Astrocyte (in vitro differentiated cells and primary cell): ENCODE measurements at regions not wholly inside any gene's neighbourhood (a gene's known extent, or its start where the extent isn't known, plus 50 kb on each side); places are given as distances from the start of the nearest gene placed in this dataset.
A peak's percentile ranks its signal among the peaks of the same experiment; 100 is the strongest.

ENCODE experiments used
- DNase-seq: peaks from one replicate; pipeline ENCODE4 v3.0.0-alpha.2; 2010; ENCODE audit warnings: low read depth
- FAIRE-seq: peaks from 2 replicates; lab custom pipeline; 2011; peaks lifted over from hg19 to GRCh38; lab: Jason Lieb, UNC
- H2AFZ ChIP-seq: 2 replicates; pipeline ENCODE4 v1.6.0; 2012; ENCODE audit warnings: low read depth, low read length, inconsistent platforms
- H3K27ac ChIP-seq: 2 replicates; pipeline ENCODE4 v1.5.1; 2011; ENCODE audit warnings: low read depth, low read length, inconsistent platforms
- H3K27me3 ChIP-seq: 2 replicates; pipeline ENCODE4 v1.6.0; 2011; ENCODE audit warnings: low read length, inconsistent platforms; ENCODE audit not compliant: insufficient read depth
- H3K36me3 ChIP-seq: 2 replicates; pipeline ENCODE4 v1.5.1; 2011; ENCODE audit warnings: low read length, inconsistent platforms; ENCODE audit not compliant: insufficient read depth
- H3K4me1 ChIP-seq: 2 replicates; pipeline ENCODE4 v1.5.1; 2011; ENCODE audit warnings: low read length, inconsistent platforms; ENCODE audit not compliant: insufficient read depth
- H3K4me2 ChIP-seq: 2 replicates; pipeline ENCODE4 v1.6.0; 2012; ENCODE audit warnings: low read length, inconsistent platforms
- H3K4me3 ChIP-seq: 2 replicates; pipeline ENCODE4 v1.5.1; 2011; ENCODE audit warnings: low read depth, mild to moderate bottlenecking, low read length, inconsistent platforms; ENCODE audit not compliant: insufficient read depth
- H3K79me2 ChIP-seq: 2 replicates; pipeline ENCODE4 v1.6.0; 2012; ENCODE audit warnings: mild to moderate bottlenecking, low read length, inconsistent platforms; ENCODE audit not compliant: insufficient read depth
- H3K9ac ChIP-seq: 2 replicates; pipeline ENCODE4 v1.6.0; 2012; ENCODE audit warnings: mild to moderate bottlenecking, low read length, inconsistent platforms
- H3K9me3 ChIP-seq: 2 replicates; pipeline ENCODE4 v1.5.1; 2012; ENCODE audit warnings: low read depth, mild to moderate bottlenecking, low read length, inconsistent platforms; ENCODE audit not compliant: insufficient read depth
- H4K20me1 ChIP-seq: 2 replicates; pipeline ENCODE4 v1.6.0; 2012; ENCODE audit warnings: low read length, inconsistent platforms; ENCODE audit not compliant: insufficient read depth
- H3K27ac Mint-ChIP-seq: one replicate; pipeline ENCODE4 v1.8.0; 2021; ENCODE audit warnings: mild to moderate bottlenecking, mixed read lengths; ENCODE audit not compliant: unreplicated experiment
- H3K27me3 Mint-ChIP-seq: one replicate; pipeline ENCODE4 v1.8.0; 2021; ENCODE audit warnings: low read depth, mixed read lengths; ENCODE audit not compliant: unreplicated experiment
- H3K36me3 Mint-ChIP-seq: one replicate; pipeline ENCODE4 v1.8.0; 2021; ENCODE audit warnings: low read depth, mixed read lengths; ENCODE audit not compliant: unreplicated experiment
- H3K4me1 Mint-ChIP-seq: one replicate; pipeline ENCODE4 v1.8.0; 2021; ENCODE audit warnings: low read depth, mixed read lengths; ENCODE audit not compliant: unreplicated experiment
- H3K4me3 Mint-ChIP-seq: one replicate; pipeline ENCODE4 v1.8.0; 2021; ENCODE audit warnings: mild to moderate bottlenecking, moderate library complexity, mixed read lengths; ENCODE audit not compliant: unreplicated experiment
- H3K9me3 Mint-ChIP-seq: one replicate; pipeline ENCODE4 v1.8.0; 2021; ENCODE audit warnings: mild to moderate bottlenecking, mixed read lengths; ENCODE audit not compliant: unreplicated experiment
- EZH2 ChIP-seq: IDR thresholded peaks from 2 replicates; pipeline ENCODE4 v1.6.1; 2012; ENCODE audit warnings: mild to moderate bottlenecking, low read length, inconsistent platforms; ENCODE audit not compliant: insufficient read depth
- TF ChIP-seq, protein P1 (sequence below): IDR thresholded peaks from 2 replicates; pipeline ENCODE4 v1.5.1; 2011; ENCODE audit warnings: low read depth, mild to moderate bottlenecking, inconsistent platforms, low read length, moderate library complexity; ENCODE audit not compliant: insufficient read depth

DNA sequence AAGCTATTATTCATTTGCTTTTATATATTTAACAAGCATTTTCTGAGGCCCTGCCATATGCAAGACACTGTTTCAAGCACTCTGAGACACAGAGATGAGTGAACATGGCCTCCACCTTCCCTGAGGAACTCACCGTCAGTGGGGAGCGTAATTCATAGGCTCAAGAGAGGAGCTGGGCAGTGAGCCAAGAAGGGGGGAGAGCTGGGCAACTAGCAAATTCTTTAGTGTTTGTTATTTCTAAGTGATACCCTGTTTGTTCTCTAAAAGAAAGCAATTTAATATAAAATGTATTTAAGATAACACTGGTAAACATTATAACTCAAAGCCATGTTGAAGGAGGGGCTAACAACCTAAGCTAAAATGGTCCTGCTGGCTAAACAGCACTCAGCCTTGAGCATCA lies 119.2 kb upstream of the NGF start:
- H3K79me2 ChIP-seq = no peaks in the 10 kb centered on the region
- H2AFZ ChIP-seq = no peak overlapping the region
- FAIRE-seq = no peak

DNA sequence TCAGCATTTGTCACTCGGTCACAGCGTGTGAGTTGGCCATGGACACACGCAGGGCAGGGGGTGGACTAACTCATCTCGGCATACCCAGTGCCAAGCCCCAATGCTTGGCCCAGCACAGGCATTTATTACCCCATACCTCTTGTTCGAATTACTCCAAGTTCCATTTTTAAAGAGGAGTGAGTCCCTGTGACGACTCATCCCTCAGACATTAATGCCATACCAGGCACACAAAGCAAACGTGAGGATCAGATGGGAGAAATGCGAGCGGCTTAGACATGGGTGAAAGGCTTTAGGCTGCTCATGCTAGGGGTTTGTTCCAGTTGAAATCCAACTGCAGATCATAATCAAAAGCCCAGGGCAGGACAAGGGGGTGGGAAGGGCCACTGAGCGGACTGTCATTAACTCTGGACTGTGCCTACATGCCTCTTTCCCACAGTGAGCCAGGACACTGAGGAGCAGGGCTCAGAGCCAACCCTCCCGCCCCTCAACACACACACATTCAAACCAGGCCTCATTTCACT lies 118.5 kb upstream of the NGF start:
- peak; percentile 31 for DNase-seq
- TF ChIP-seq EZH2 = no peak
- TF ChIP-seq, protein P1, sequence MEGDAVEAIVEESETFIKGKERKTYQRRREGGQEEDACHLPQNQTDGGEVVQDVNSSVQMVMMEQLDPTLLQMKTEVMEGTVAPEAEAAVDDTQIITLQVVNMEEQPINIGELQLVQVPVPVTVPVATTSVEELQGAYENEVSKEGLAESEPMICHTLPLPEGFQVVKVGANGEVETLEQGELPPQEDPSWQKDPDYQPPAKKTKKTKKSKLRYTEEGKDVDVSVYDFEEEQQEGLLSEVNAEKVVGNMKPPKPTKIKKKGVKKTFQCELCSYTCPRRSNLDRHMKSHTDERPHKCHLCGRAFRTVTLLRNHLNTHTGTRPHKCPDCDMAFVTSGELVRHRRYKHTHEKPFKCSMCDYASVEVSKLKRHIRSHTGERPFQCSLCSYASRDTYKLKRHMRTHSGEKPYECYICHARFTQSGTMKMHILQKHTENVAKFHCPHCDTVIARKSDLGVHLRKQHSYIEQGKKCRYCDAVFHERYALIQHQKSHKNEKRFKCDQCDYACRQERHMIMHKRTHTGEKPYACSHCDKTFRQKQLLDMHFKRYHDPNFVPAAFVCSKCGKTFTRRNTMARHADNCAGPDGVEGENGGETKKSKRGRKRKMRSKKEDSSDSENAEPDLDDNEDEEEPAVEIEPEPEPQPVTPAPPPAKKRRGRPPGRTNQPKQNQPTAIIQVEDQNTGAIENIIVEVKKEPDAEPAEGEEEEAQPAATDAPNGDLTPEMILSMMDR = no peak
- H3K27ac Mint-ChIP-seq = peak overlapping the region; percentile 70
- Histone ChIP-seq H3K27me3 (no peaks in the 10 kb centered on the region), H3K27ac (no peak overlapping the region), H3K79me2 (no peaks in the 10 kb centered on the region), H2AFZ (no peak overlapping the region), H3K4me3 (no peak overlapping the region), H3K36me3 (no peaks in the 10 kb centered on the region), H3K9ac (no peak overlapping the region), H3K4me2 (no peak overlapping the region), H4K20me1 (no peaks in the 10 kb centered on the region), H3K4me1 (peaks cover 6% of the 10 kb centered on the region), H3K9me3 (no peaks in the 10 kb centered on the region)
- H3K4me3 Mint-ChIP-seq = no peak overlapping the region
- H3K36me3 Mint-ChIP-seq = no peaks in the 10 kb centered on the region
- no peaks in the 10 kb centered on the region for H3K9me3 Mint-ChIP-seq
- no peak for FAIRE-seq
- H3K27me3 Mint-ChIP-seq = peaks cover 6% of the 10 kb centered on the region
- H3K4me1 Mint-ChIP-seq = peaks cover 25% of the 10 kb centered on the region

More for the DNA sequence above, 119.2 kb upstream of the NGF start:
- TF ChIP-seq EZH2 = no peak
- TF ChIP-seq, protein P1 = no peak
- no peaks in the 10 kb centered on the region for H4K20me1 ChIP-seq
- peaks cover 6% of the 10 kb centered on the region for H3K4me1 ChIP-seq
- H3K36me3 ChIP-seq = no peaks in the 10 kb centered on the region
- H3K9me3 ChIP-seq = no peaks in the 10 kb centered on the region
- H3K9ac ChIP-seq = no peak overlapping the region
- no peaks in the 10 kb centered on the region for H3K36me3 Mint-ChIP-seq
- H3K27me3 ChIP-seq = no peaks in the 10 kb centered on the region
- peaks cover 6% of the 10 kb centered on the region for H3K27me3 Mint-ChIP-seq
- no peak for DNase-seq
- H3K4me3 Mint-ChIP-seq = no peak overlapping the region
- no peak overlapping the region for H3K27ac ChIP-seq
- no peak overlapping the region for H3K4me3 ChIP-seq
- no peak overlapping the region for H3K27ac Mint-ChIP-seq
- no peak overlapping the region for H3K4me2 ChIP-seq
- H3K9me3 Mint-ChIP-seq = no peaks in the 10 kb centered on the region
- peaks cover 25% of the 10 kb centered on the region for H3K4me1 Mint-ChIP-seq

DNA sequence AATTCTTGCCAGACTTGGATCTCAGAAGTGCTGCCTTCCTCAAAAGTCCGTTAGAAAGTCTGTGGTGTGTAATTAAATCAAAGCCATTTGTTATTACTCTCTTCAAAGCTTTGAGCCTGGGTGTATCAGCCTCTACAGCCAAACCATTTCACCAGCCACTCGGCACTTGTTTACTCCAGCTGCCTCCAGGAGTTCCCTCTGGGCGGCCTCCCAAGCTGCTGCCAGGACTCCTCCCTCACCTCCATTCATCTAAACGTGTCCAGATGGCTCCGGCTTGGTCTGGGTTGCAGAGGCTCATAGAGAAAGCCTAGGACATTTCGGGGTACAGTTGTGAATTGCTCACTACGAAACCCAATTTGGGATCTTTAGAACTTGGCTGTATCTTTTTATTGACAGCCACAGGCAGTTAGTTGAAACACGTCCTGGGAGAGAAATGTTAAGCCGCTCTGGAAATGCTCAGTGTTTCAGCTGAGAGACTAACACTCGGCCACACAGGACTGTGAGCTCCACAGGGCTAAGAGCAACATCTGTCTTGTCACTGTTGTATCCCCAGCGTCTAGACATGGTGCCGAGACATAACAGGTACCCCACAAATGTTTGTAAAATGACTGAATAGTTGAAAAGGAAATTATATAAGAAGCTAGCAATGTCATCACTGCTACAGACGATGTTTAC lies 116.9 kb upstream of the NGF start:
- Histone ChIP-seq H3K27ac (no peak overlapping the region), H2AFZ (no peak overlapping the region), H3K79me2 (no peaks in the 10 kb centered on the region), H3K9ac (no peak overlapping the region), H3K4me1 (peaks cover 6% of the 10 kb centered on the region), H3K4me3 (no peak overlapping the region), H3K27me3 (no peaks in the 10 kb centered on the region), H4K20me1 (no peaks in the 10 kb centered on the region), H3K4me2 (no peak overlapping the region), H3K9me3 (no peaks in the 10 kb centered on the region), H3K36me3 (no peaks in the 10 kb centered on the region)
- no peaks in the 10 kb centered on the region for H3K9me3 Mint-ChIP-seq
- H3K27ac Mint-ChIP-seq = peak overlapping the region; percentile 24
- peaks cover 5% of the 10 kb centered on the region for H3K27me3 Mint-ChIP-seq
- peaks cover 25% of the 10 kb centered on the region for H3K4me1 Mint-ChIP-seq
- FAIRE-seq = no peak
- H3K4me3 Mint-ChIP-seq = no peak overlapping the region
- no peak for TF ChIP-seq EZH2
- TF ChIP-seq, protein P1 = no peak
- DNase-seq = no peak
- peaks cover 3% of the 10 kb centered on the region for H3K36me3 Mint-ChIP-seq
